Neural cell (in vitro differentiated cells): ENCODE measurements at regions not wholly inside any gene's neighbourhood (a gene's known extent, or its start where the extent isn't known, plus 50 kb on each side); places are given as distances from the start of the nearest gene placed in this dataset.

Source experiments
- CTCF ChIP-seq: fragments of 450-650 bp; IDR thresholded peaks from 2 replicates; pipeline ENCODE4 v1.5.1; 2014; ENCODE audit warnings: antibody characterized with exemption, mild to moderate bottlenecking, moderate library complexity; ENCODE audit not compliant: poor library complexity, severe bottlenecking
- EP300 ChIP-seq: fragments of 450-650 bp; conservative IDR thresholded peaks from 2 replicates; pipeline ENCODE4 v1.6.1; 2014; ENCODE audit warnings: antibody characterized with exemption, mild to moderate bottlenecking, moderate library complexity; ENCODE audit not compliant: poor library complexity, severe bottlenecking
- EZH2 ChIP-seq: fragments of 200-600, 300-800 bp; shearing (Covaris generic), sonication (generic); IDR thresholded peaks from 2 replicates; pipeline ENCODE4 v1.6.1; 2014; ENCODE audit warnings: antibody characterized with exemption, low read length, borderline replicate concordance, mild to moderate bottlenecking; ENCODE audit not compliant: insufficient read depth, poor library complexity, severe bottlenecking
- POLR2AphosphoS5 ChIP-seq: IDR thresholded peaks from 2 replicates; pipeline ENCODE4 v1.6.1; 2012
- RAD21 ChIP-seq: fragments of 450-650 bp; conservative IDR thresholded peaks from 2 replicates; pipeline ENCODE4 v1.6.1; 2014; ENCODE audit warnings: antibody characterized with exemption, mild to moderate bottlenecking, moderate library complexity
- REST ChIP-seq: IDR thresholded peaks from 2 replicates; pipeline ENCODE4 v1.6.1; 2012; ENCODE audit warnings: borderline replicate concordance
- SMC3 ChIP-seq: fragments of 450-650 bp; conservative IDR thresholded peaks from 2 replicates; pipeline ENCODE4 v1.6.1; 2014; ENCODE audit warnings: antibody characterized with exemption, mild to moderate bottlenecking, moderate library complexity; ENCODE audit not compliant: poor library complexity

DNA sequence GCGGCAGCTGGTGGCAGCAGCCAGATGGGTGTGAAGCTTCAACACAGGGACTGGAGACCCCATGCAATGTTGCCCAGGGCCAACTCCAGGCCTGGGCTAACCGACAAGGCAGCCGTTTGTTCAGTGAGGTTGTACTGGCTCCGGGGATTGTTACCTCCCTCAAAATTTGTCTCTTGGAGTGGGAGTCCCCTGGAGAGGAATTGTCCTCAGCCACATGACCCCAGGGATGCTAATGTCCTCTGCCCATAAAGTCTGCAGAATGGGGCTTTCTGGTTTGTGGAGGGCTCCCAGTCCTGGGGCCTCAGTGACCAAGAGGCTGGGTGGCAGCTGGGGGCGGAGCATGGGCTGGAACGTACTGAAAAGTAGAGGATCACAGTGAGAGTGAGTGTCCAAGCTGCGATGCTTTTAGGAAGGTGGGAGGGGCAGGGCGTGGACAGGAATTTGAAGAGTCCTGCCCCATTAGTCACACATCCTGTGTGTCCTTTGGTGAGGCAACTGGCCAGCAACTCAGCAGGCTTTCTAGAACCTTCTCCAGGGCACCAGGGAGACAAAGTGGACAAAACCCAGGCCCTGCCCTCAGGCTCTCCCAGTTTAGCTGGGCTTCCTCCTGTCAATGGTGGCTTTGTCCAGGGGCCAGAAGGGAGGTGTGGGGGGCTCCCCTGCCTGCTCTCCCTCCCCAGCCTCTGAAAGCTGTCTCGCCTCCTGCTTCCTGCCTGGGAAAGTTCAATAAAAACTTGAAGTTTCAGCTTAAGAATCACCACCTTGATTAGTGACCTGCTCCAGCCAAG, 114.0 kb downstream of the NSG2 start:
- TF ChIP-seq CTCF (no peak), REST (no peak), EP300 (no peak), EZH2 (no peak), POLR2AphosphoS5 (no peak), SMC3 (no peak), RAD21 (no peak)
